ENCODE measurements at regions not wholly inside any gene's neighbourhood (a gene's known extent, or its start where the extent isn't known, plus 50 kb on each side); places are given as distances from the start of the nearest gene placed in this dataset.

DNA sequence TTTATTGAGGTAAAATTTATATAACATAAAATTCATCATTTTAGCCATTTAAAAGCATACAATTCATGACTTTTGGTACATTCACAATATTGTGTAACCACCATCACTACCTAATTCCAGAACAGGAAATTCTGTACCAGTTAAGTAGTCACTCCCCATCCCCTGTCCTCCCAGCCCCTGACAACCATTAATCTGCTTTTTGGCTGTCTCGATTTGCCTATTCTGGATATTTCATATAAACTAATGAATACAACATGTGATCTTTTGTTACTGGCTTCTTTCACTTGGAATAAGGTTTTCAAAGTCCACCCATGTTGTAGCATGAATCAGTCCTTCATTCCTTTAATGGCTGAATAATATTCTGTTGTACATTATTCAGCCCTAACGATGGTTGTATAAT, 115.6 kb upstream of the KLF14 start:
- H3K27me3 ChIP-seq (replicated peaks; ENCODE audit: insufficient read depth, low read depth, low read length, poor library complexity), result no peaks in the 10 kb centered on the region
- H3K27ac ChIP-seq (ENCODE audit: low read depth, low read length, poor library complexity, severe bottlenecking), result no peak overlapping the region
- DNase-seq (ENCODE audit: low spot score), result no peak
- intact Hi-C loops (cut with micrococcal nuclease; ENCODE audit: unreplicated experiment), result no loop called here
- POLR2A ChIA-PET (ENCODE audit: low non-redundant PET), result no interaction called here
- H3K4me3 ChIP-seq (ENCODE audit: low read depth, low read length, poor library complexity, severe bottlenecking), result no peak overlapping the region
- no peaks in the 10 kb centered on the region for H3K4me1 ChIP-seq (ENCODE audit: insufficient read depth, low read length, poor library complexity, severe bottlenecking)
- CTCF ChIA-PET, result no interaction called here
- no peaks in the 10 kb centered on the region for H3K9me3 ChIP-seq (ENCODE audit: low read depth, low read length, poor library complexity, severe bottlenecking)
- TF ChIP-seq EZH2 (IDR thresholded peaks at IDR 0.05; ENCODE audit: borderline replicate concordance, low read depth, low read length, poor library complexity, severe bottlenecking), result no peak
- TF ChIP-seq, protein P1, sequence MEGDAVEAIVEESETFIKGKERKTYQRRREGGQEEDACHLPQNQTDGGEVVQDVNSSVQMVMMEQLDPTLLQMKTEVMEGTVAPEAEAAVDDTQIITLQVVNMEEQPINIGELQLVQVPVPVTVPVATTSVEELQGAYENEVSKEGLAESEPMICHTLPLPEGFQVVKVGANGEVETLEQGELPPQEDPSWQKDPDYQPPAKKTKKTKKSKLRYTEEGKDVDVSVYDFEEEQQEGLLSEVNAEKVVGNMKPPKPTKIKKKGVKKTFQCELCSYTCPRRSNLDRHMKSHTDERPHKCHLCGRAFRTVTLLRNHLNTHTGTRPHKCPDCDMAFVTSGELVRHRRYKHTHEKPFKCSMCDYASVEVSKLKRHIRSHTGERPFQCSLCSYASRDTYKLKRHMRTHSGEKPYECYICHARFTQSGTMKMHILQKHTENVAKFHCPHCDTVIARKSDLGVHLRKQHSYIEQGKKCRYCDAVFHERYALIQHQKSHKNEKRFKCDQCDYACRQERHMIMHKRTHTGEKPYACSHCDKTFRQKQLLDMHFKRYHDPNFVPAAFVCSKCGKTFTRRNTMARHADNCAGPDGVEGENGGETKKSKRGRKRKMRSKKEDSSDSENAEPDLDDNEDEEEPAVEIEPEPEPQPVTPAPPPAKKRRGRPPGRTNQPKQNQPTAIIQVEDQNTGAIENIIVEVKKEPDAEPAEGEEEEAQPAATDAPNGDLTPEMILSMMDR (conservative IDR thresholded peaks at IDR 0.05; ENCODE audit: low read depth, low read length), result no peak
- BruUV-seq (replicated peaks), result no TSS peak
- peaks cover 3% of the 10 kb centered on the region for H3K36me3 ChIP-seq (ENCODE audit: insufficient read depth, low read length, poor library complexity, severe bottlenecking)

DNA sequence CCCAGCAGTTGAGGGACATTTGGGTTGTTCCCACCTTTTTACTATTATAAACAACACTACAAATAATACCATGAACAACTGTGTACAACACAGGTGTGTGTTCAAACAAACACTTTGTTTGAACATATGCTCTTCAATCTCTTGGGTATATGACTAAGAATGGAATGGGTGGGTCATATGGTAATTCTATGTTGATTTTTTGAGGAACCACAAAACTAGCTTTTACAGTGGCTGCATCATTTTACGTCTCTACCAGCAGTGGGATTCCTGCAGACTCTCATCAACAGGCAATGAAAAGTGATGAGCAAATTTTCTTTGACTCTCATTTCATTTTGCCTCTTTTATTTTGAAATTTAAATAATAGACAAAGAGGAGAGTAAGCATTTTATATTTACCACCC, 116.9 kb upstream of the KLF14 start:
- H3K36me3 ChIP-seq (ENCODE audit: insufficient read depth, low read length, poor library complexity, severe bottlenecking), result peaks cover 11% of the 10 kb centered on the region
- H3K27ac ChIP-seq (ENCODE audit: low read depth, low read length, poor library complexity, severe bottlenecking), result no peak overlapping the region
- no peak for DNase-seq (ENCODE audit: low spot score)
- H3K9me3 ChIP-seq (ENCODE audit: low read depth, low read length, poor library complexity, severe bottlenecking), result no peaks in the 10 kb centered on the region
- no peaks in the 10 kb centered on the region for H3K27me3 ChIP-seq (replicated peaks; ENCODE audit: insufficient read depth, low read depth, low read length, poor library complexity)
- no peaks in the 10 kb centered on the region for H3K4me1 ChIP-seq (ENCODE audit: insufficient read depth, low read length, poor library complexity, severe bottlenecking)
- no TSS peak for BruUV-seq (replicated peaks)
- CTCF ChIA-PET, result interaction anchor here (0.6 kb wide), 1 partner anchor 20 kb away, joined by 3 read pairs; no protein-coding TSS in a partner anchor
- no peak overlapping the region for H3K4me3 ChIP-seq (ENCODE audit: low read depth, low read length, poor library complexity, severe bottlenecking)
- TF ChIP-seq, protein P1 (conservative IDR thresholded peaks at IDR 0.05; ENCODE audit: low read depth, low read length), result no peak
- TF ChIP-seq EZH2 (IDR thresholded peaks at IDR 0.05; ENCODE audit: borderline replicate concordance, low read depth, low read length, poor library complexity, severe bottlenecking), result no peak
- intact Hi-C loops (cut with micrococcal nuclease; ENCODE audit: unreplicated experiment), result no loop called here
- POLR2A ChIA-PET (ENCODE audit: low non-redundant PET), result no interaction called here

DNA sequence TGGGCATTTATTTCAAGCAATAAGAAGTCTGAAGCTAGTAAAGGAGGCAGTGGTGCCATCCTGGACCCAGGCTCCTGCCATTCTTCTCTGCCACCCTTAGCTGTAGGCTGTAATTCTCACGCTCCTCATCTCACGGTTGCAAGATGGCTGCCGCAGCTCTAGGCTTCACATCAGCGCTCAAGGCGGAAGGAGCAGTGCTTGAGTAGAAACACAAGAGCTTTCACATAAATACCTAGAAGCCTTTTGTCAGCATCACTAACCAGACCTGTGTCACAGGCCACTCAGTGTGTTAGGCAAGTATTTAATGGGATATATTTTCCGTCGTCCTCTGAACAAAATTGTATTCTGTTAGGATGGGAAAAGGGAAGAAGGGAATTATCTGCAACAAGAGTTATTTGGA, 118.9 kb upstream of the KLF14 start:
- POLR2A ChIA-PET (ENCODE audit: low non-redundant PET), result no interaction called here
- no peaks in the 10 kb centered on the region for H3K4me1 ChIP-seq (ENCODE audit: insufficient read depth, low read length, poor library complexity, severe bottlenecking)
- H3K36me3 ChIP-seq (ENCODE audit: insufficient read depth, low read length, poor library complexity, severe bottlenecking), result peaks cover 30% of the 10 kb centered on the region
- no peak overlapping the region for H3K4me3 ChIP-seq (ENCODE audit: low read depth, low read length, poor library complexity, severe bottlenecking)
- no peak for DNase-seq (ENCODE audit: low spot score)
- no TSS peak for BruUV-seq (replicated peaks)
- H3K9me3 ChIP-seq (ENCODE audit: low read depth, low read length, poor library complexity, severe bottlenecking), result peaks cover 16% of the 10 kb centered on the region
- CTCF ChIA-PET, result no interaction called here
- intact Hi-C loops (cut with micrococcal nuclease; ENCODE audit: unreplicated experiment), result no loop called here
- no peaks in the 10 kb centered on the region for H3K27me3 ChIP-seq (replicated peaks; ENCODE audit: insufficient read depth, low read depth, low read length, poor library complexity)
- no peak for TF ChIP-seq EZH2 (IDR thresholded peaks at IDR 0.05; ENCODE audit: borderline replicate concordance, low read depth, low read length, poor library complexity, severe bottlenecking)
- TF ChIP-seq, protein P1 (conservative IDR thresholded peaks at IDR 0.05; ENCODE audit: low read depth, low read length), result no peak
- no peak overlapping the region for H3K27ac ChIP-seq (ENCODE audit: low read depth, low read length, poor library complexity, severe bottlenecking)

Measured in A673 (cell line).